CD14-positive monocyte (primary cell): ENCODE measurements at regions not wholly inside any gene's neighbourhood (a gene's known extent, or its start where the extent isn't known, plus 50 kb on each side); places are given as distances from the start of the nearest gene placed in this dataset.

Experiments
- DNase-seq, 3 donors: peaks; one replicate each; pipeline ENCODE4 v3.0.0-alpha.2; 2011 to 2022
- H2AFZ ChIP-seq: 2 replicates; pipeline ENCODE4 v1.6.0; 2012; ENCODE audit warnings: mild to moderate bottlenecking, low read depth, low read length, inconsistent platforms; ENCODE audit not compliant: insufficient read depth, poor library complexity, severe bottlenecking
- H3K27ac ChIP-seq, 2 donors: 1 replicate in 1 of 2; 2 replicates in 1 of 2; pipeline ENCODE4 v1.5.1; 2012 to 2013; ENCODE audit warnings: low read length in 2 of 2, control low read depth in 1 of 2, inconsistent platforms in 1 of 2, low read depth in 1 of 2, mild to moderate bottlenecking in 1 of 2
- H3K27me3 ChIP-seq, 2 donors: one replicate each; pipeline versions ENCODE4 v1.6.0 to v1.6.1; 2011 to 2013; ENCODE audit warnings: low read length in 2 of 2; ENCODE audit not compliant: control insufficient read depth in 2 of 2, insufficient read depth in 2 of 2
- H3K36me3 ChIP-seq, 2 donors: replicated peaks in 1 of 2; 1 replicate in 1 of 2; 2 replicates in 1 of 2; pipeline versions ENCODE4 v1.5.1 to v1.6.1; 2012 to 2013; ENCODE audit warnings: low read length in 2 of 2, control low read depth in 1 of 2, inconsistent platforms in 1 of 2, mild to moderate bottlenecking in 1 of 2; ENCODE audit not compliant: insufficient read depth in 2 of 2, control insufficient read depth in 1 of 2
- H3K4me1 ChIP-seq, 2 donors: 1 replicate in 1 of 2; 2 replicates in 1 of 2; pipeline versions ENCODE4 v1.5.1 to v1.6.1; 2012 to 2013; ENCODE audit warnings: low read length in 2 of 2, control low read depth in 1 of 2, inconsistent platforms in 1 of 2, mild to moderate bottlenecking in 1 of 2, moderate library complexity in 1 of 2; ENCODE audit not compliant: insufficient read depth in 2 of 2, control insufficient read depth in 1 of 2
- H3K4me2 ChIP-seq: replicated peaks from 2 replicates; pipeline ENCODE3; 2012; ENCODE audit warnings: low read length, moderate library complexity, mild to moderate bottlenecking; ENCODE audit not compliant: poor library complexity, severe bottlenecking; ENCODE audit errors: extremely low read depth
- H3K4me3 ChIP-seq, 3 experiments: fragments of 200-600 bp in 1 of 3; sonication (generic) in 1 of 3; replicated peaks in 1 of 3; 1 replicate in 2 of 3; 2 replicates in 1 of 3; pipeline ENCODE4 v1.5.1; 2011 to 2013; ENCODE audit warnings: low read length in 3 of 3, mild to moderate bottlenecking in 3 of 3, control low read depth in 2 of 3, low read depth in 2 of 3, inconsistent platforms in 1 of 3, moderate library complexity in 1 of 3
- H3K79me2 ChIP-seq: 2 replicates; pipeline ENCODE4 v1.6.0; 2012; ENCODE audit warnings: mild to moderate bottlenecking, control low read depth, inconsistent platforms, low read length, moderate library complexity; ENCODE audit not compliant: insufficient read depth
- H3K9ac ChIP-seq: 2 replicates; pipeline ENCODE4 v1.6.0; 2017; ENCODE audit warnings: low read length, mild to moderate bottlenecking; ENCODE audit not compliant: insufficient read depth, poor library complexity, severe bottlenecking
- H3K9me3 ChIP-seq, 2 donors: replicated peaks in 1 of 2; 1 replicate in 1 of 2; 2 replicates in 1 of 2; pipeline versions ENCODE4 v1.5.1 to v1.6.1; 2012 to 2013; ENCODE audit warnings: low read length in 2 of 2, control low read depth in 1 of 2; ENCODE audit not compliant: control insufficient read depth in 1 of 2, insufficient read depth in 1 of 2
- H4K20me1 ChIP-seq: 2 replicates; pipeline ENCODE4 v1.6.0; 2012; ENCODE audit warnings: mild to moderate bottlenecking, low read length, control low read depth, moderate library complexity; ENCODE audit not compliant: insufficient read depth
- H3K27ac Mint-ChIP-seq, 7 donors: one replicate each; pipeline ENCODE4 v1.8.0; 2020; ENCODE audit warnings: mild to moderate bottlenecking in 7 of 7, mixed read lengths in 7 of 7, moderate library complexity in 6 of 7, inconsistent platforms in 2 of 7
- H3K27me3 Mint-ChIP-seq, 3 donors: one replicate each; pipeline ENCODE4 v1.8.0; 2021 to 2022; ENCODE audit warnings: low read depth in 3 of 3, mild to moderate bottlenecking in 3 of 3, mixed read lengths in 3 of 3, moderate library complexity in 3 of 3, inconsistent platforms in 1 of 3
- H3K36me3 Mint-ChIP-seq, 2 donors: one replicate each; pipeline ENCODE4 v1.8.0; 2020; ENCODE audit warnings: mixed read lengths in 2 of 2, inconsistent platforms in 1 of 2, mild to moderate bottlenecking in 1 of 2
- H3K4me1 Mint-ChIP-seq: one replicate; pipeline ENCODE4 v1.8.0; 2020; ENCODE audit warnings: mild to moderate bottlenecking, mixed read lengths
- H3K4me3 Mint-ChIP-seq, 2 donors: one replicate each; pipeline ENCODE4 v1.8.0; 2020; ENCODE audit warnings: mild to moderate bottlenecking in 2 of 2, mixed read lengths in 2 of 2, moderate library complexity in 1 of 2
- H3K9me3 Mint-ChIP-seq, 7 donors: one replicate each; pipeline ENCODE4 v1.8.0; 2020 to 2022; ENCODE audit warnings: mixed read lengths in 7 of 7, mild to moderate bottlenecking in 6 of 7, moderate library complexity in 6 of 7, inconsistent platforms in 2 of 7
- WGBS: methylation state at CpG from one replicate; pipeline ENCODE4 v1.1.5; 2013; ENCODE audit warnings: missing lambda C conversion rate; ENCODE audit not compliant: insufficient coverage; 5-methylcytosine and 5-hydroxymethylcytosine counted together
- intact Hi-C, 2 donors: fragments of 100-400 bp; cut with micrococcal nuclease; formaldehyde crosslinking; loops; one replicate each; pipeline versions ENCODE4 v1.15.0 to v1.15.1; 2023
- TF ChIP-seq, protein P1 (sequence below): fragments of 200-600 bp; IDR thresholded peaks from one replicate; pipeline ENCODE4 v1.8.0; 2022; ENCODE audit warnings: antibody characterized with exemption, mild to moderate bottlenecking

- Histone ChIP-seq H3K79me2 (no peaks in the 10 kb centered on the region), H3K36me3 (no peaks in the 10 kb centered on the region), H4K20me1 (no peaks in the 10 kb centered on the region), H3K27ac (no peak overlapping the region), H3K4me1 (no peaks in the 10 kb centered on the region), H3K9ac (no peak overlapping the region), H3K4me2 (no peak overlapping the region), H3K27me3 (no peaks in the 10 kb centered on the region), H3K9me3 (no peaks in the 10 kb centered on the region), H3K4me3 (no peak overlapping the region), H2AFZ (no peak overlapping the region)
- Mint-ChIP-seq H3K36me3 (no peaks in the 10 kb centered on the region), H3K27ac (no peak overlapping the region), H3K4me1 (no peaks in the 10 kb centered on the region), H3K4me3 (no peak overlapping the region), H3K9me3 (peaks cover 0 to 1% (median 0%) of the 10 kb centered on the region in 7 donors), H3K27me3 (peaks cover 2 to 12% (median 8%) of the 10 kb centered on the region in 3 donors)
- no peak for DNase-seq
- TF ChIP-seq, protein P1, sequence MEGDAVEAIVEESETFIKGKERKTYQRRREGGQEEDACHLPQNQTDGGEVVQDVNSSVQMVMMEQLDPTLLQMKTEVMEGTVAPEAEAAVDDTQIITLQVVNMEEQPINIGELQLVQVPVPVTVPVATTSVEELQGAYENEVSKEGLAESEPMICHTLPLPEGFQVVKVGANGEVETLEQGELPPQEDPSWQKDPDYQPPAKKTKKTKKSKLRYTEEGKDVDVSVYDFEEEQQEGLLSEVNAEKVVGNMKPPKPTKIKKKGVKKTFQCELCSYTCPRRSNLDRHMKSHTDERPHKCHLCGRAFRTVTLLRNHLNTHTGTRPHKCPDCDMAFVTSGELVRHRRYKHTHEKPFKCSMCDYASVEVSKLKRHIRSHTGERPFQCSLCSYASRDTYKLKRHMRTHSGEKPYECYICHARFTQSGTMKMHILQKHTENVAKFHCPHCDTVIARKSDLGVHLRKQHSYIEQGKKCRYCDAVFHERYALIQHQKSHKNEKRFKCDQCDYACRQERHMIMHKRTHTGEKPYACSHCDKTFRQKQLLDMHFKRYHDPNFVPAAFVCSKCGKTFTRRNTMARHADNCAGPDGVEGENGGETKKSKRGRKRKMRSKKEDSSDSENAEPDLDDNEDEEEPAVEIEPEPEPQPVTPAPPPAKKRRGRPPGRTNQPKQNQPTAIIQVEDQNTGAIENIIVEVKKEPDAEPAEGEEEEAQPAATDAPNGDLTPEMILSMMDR = no peak
- 38% methylated on average over 5 of the region's 9 CpGs for WGBS
- intact Hi-C loops = no loop called here
These were observed 139.8 kb downstream of the FOXL1 start for GRCh38 chr16:86718118-86718517.

- TF ChIP-seq, protein P1 = no peak
- H3K4me1 ChIP-seq = no peaks in the 10 kb centered on the region
- WGBS = 100% methylated on average over 1 of the region's 5 CpGs
- no peaks in the 10 kb centered on the region for H3K36me3 Mint-ChIP-seq
- intact Hi-C loops = no loop called here
- H3K27ac ChIP-seq = no peak overlapping the region
- H3K4me2 ChIP-seq = no peak overlapping the region
- no peaks in the 10 kb centered on the region for H3K9me3 ChIP-seq
- H3K36me3 ChIP-seq = no peaks in the 10 kb centered on the region
- no peak overlapping the region for H3K4me3 Mint-ChIP-seq
- peaks cover 7 to 16% (median 7%) of the 10 kb centered on the region in 3 donors for H3K27me3 Mint-ChIP-seq
- peaks cover 0 to 3% (median 0%) of the 10 kb centered on the region in 7 donors for H3K9me3 Mint-ChIP-seq
- no peak overlapping the region for H3K27ac Mint-ChIP-seq
- DNase-seq = no peak
- no peak overlapping the region for H2AFZ ChIP-seq
- no peaks in the 10 kb centered on the region for H3K4me1 Mint-ChIP-seq
- H3K79me2 ChIP-seq = no peaks in the 10 kb centered on the region
- H3K27me3 ChIP-seq = no peaks in the 10 kb centered on the region
- no peak overlapping the region for H3K4me3 ChIP-seq
- no peak overlapping the region for H3K9ac ChIP-seq
- no peaks in the 10 kb centered on the region for H4K20me1 ChIP-seq
These were observed 144.6 kb downstream of the FOXL1 start for GRCh38 chr16:86722970-86723369.
